Sigmoid colon (tissue), 6 donors: ENCODE measurements at regions not wholly inside any gene's neighbourhood (a gene's known extent, or its start where the extent isn't known, plus 50 kb on each side); places are given as distances from the start of the nearest gene placed in this dataset.
A peak's percentile ranks its signal among the peaks of the same experiment; 100 is the strongest.

ENCODE experiments used
- DNase-seq: peaks from one replicate; pipeline ENCODE4 v3.0.0-alpha.2; 2019
- H3K27ac ChIP-seq, 4 donors: fragments of 200-600 bp; sonication (generic); one replicate each; pipeline ENCODE4 v1.5.1; 2016 to 2019; ENCODE audit warnings: mild to moderate bottlenecking in 1 of 4
- H3K27me3 ChIP-seq, 3 donors: fragments of 200-600 bp; sonication (generic); one replicate each; pipeline ENCODE4 v1.5.1; 2019; ENCODE audit warnings: mild to moderate bottlenecking in 1 of 3
- H3K36me3 ChIP-seq, 4 donors: fragments of 200-600 bp; sonication (generic); one replicate each; pipeline ENCODE4 v1.5.1; 2016 to 2019
- H3K4me1 ChIP-seq, 4 donors: fragments of 200-600 bp; sonication (generic); one replicate each; pipeline ENCODE4 v1.5.1; 2017 to 2019
- H3K4me3 ChIP-seq, 4 donors: fragments of 200-600 bp; sonication (generic); one replicate each; pipeline ENCODE4 v1.5.1; 2017 to 2019; ENCODE audit warnings: mild to moderate bottlenecking in 2 of 4, moderate library complexity in 1 of 4
- H3K9me3 ChIP-seq, 4 donors: fragments of 200-600 bp in 3 of 4; sonication (generic) in 3 of 4; one replicate each; pipeline versions ENCODE4 v1.5.1 to v1.6.1; 2013 to 2019
- CTCF ChIP-seq, 4 experiments: fragments of 450-650 bp in 3 of 4; fragments of 200-600 bp in 1 of 4; IDR thresholded peaks; one replicate each; pipeline ENCODE4 v1.5.1; 2016 to 2019; ENCODE audit warnings: antibody characterized with exemption in 4 of 4, mild to moderate bottlenecking in 3 of 4, moderate library complexity in 2 of 4
- EP300 ChIP-seq, 4 donors: sonication (generic); formaldehyde crosslinking; IDR thresholded peaks; one replicate each; pipeline ENCODE4 v1.6.1; 2017; ENCODE audit warnings: antibody characterized with exemption in 4 of 4
- POLR2A ChIP-seq, 2 donors: fragments of 450-650 bp; IDR thresholded peaks; one replicate each; pipeline ENCODE4 v1.6.1; 2016; ENCODE audit warnings: antibody characterized with exemption in 2 of 2, mild to moderate bottlenecking in 2 of 2, moderate library complexity in 2 of 2
- POLR2AphosphoS5 ChIP-seq, 4 donors: sonication (generic); formaldehyde crosslinking; IDR thresholded peaks; one replicate each; pipeline ENCODE4 v1.6.1; 2017; ENCODE audit warnings: antibody characterized with exemption in 4 of 4
- WGBS, 2 donors: extraction: QIAGEN DNeasy Blood & Tissue Kit; methylation state at CpG; one replicate each; pipeline ENCODE4 v1.1.7; 2013; 5-methylcytosine and 5-hydroxymethylcytosine counted together
- intact Hi-C: fragments of 100-400 bp; cut with DNase I; formaldehyde crosslinking; loops from one replicate; pipeline ENCODE4 v1.15.1; 2023
- donor health status: healthy with polysubstance abuse.
- donor health status: healthy.

GRCh38 chr18:46264255-46264654, 160.1 kb downstream of the HAUS1 start:
- H3K27ac ChIP-seq = peak overlapping the region in 1 of 4 donors; percentile 58
- TF ChIP-seq POLR2A (IDR thresholded peaks at IDR 0.05) (no peak), CTCF (IDR thresholded peaks at IDR 0.05) (no peak), EP300 (IDR thresholded peaks at IDR 0.05) (no peak), POLR2AphosphoS5 (IDR thresholded peaks at IDR 0.05) (no peak)
- H3K4me3 ChIP-seq = no peak overlapping the region
- DNase-seq = no peak
- H3K9me3 ChIP-seq = no peaks in the 10 kb centered on the region
- intact Hi-C loops = no loop called here
- no peaks in the 10 kb centered on the region for H3K27me3 ChIP-seq
- H3K4me1 ChIP-seq = peaks cover 0 to 31% (median 23%) of the 10 kb centered on the region in 4 donors
- 35 to 70% methylated on average over 1 of the region's 1 CpG for WGBS, 2 donors
- peaks cover 0 to 19% (median 6%) of the 10 kb centered on the region in 4 donors for H3K36me3 ChIP-seq

DNA sequence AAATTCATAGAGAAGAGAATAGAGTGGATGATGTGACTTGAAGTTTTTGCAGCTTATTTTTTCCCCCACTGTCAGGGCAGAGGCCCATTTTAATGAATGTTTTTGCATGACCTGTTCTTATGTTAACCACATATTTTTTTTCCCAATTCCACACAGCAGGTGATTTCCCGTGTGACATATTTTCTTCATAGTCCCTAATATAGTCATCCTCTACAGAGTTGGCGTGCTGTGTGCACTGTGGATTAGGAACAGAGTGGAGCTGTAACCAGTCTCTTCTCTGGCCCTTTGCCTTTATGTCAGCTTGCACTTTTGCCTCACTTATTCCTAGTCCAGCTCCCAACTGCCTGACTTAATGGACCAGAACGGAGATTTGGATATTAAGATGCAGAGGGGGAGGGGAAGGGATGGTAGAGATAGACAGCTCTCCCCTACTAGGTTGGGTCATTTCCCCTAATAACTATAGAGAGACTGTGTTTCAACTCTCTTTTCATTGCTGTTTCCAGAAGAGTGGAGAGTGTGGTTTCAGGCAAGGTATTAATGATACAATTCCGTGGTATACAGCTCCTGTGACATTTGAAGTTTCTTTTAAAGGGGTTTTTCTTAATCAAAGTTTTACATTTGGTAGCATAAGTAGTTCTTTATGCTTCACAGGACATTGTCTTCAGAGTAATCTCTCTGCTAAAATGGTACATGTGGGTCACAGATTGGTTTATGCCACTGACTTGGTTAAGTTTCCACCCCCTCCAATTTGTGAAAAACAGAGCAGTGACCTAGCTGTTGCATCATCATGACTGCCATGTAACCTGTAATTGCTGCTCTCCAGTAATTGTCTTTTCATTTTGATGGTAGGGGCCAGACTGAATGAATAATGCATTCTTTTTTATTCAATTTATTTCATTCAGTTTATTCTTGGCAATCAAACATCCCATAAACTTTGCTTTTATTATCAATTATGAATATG, 161.3 kb downstream of the HAUS1 start:
- DNase-seq = no peak
- Histone ChIP-seq H3K9me3 (no peaks in the 10 kb centered on the region), H3K36me3 (peaks cover 0 to 19% (median 6%) of the 10 kb centered on the region in 4 donors), H3K27ac (no peak overlapping the region), H3K4me1 (peaks cover 0 to 23% (median 15%) of the 10 kb centered on the region in 4 donors), H3K27me3 (no peaks in the 10 kb centered on the region), H3K4me3 (no peak overlapping the region)
- TF ChIP-seq POLR2A (IDR thresholded peaks at IDR 0.05) (no peak), CTCF (IDR thresholded peaks at IDR 0.05) (no peak), EP300 (IDR thresholded peaks at IDR 0.05) (no peak), POLR2AphosphoS5 (IDR thresholded peaks at IDR 0.05) (no peak)
- intact Hi-C loops = no loop called here
- WGBS, 2 donors = 89 to 95% methylated on average over 4 of the region's 4 CpGs

GRCh38 chr18:46266473-46266872, 162.3 kb downstream of the HAUS1 start:
- Histone ChIP-seq H3K4me1 (peaks cover 0 to 13% (median 7%) of the 10 kb centered on the region in 4 donors), H3K36me3 (peaks cover 0 to 19% (median 6%) of the 10 kb centered on the region in 4 donors), H3K27me3 (no peaks in the 10 kb centered on the region), H3K9me3 (no peaks in the 10 kb centered on the region), H3K27ac (no peak overlapping the region), H3K4me3 (no peak overlapping the region)
- TF ChIP-seq POLR2AphosphoS5 (IDR thresholded peaks at IDR 0.05) (no peak), EP300 (IDR thresholded peaks at IDR 0.05) (no peak), POLR2A (IDR thresholded peaks at IDR 0.05) (no peak), CTCF (IDR thresholded peaks at IDR 0.05) (no peak)
- no peak for DNase-seq
- 85 to 89% methylated on average over 3 of the region's 3 CpGs for WGBS, 2 donors
- intact Hi-C loops = no loop called here

- no peak overlapping the region for H3K27ac ChIP-seq
- H3K4me1 ChIP-seq = peaks cover 0 to 7% (median 3%) of the 10 kb centered on the region in 4 donors
- H3K4me3 ChIP-seq = no peak overlapping the region
- 14 to 55% methylated on average over 2 of the region's 2 CpGs for WGBS, 2 donors
- H3K27me3 ChIP-seq = no peaks in the 10 kb centered on the region
- no peaks in the 10 kb centered on the region for H3K9me3 ChIP-seq
- intact Hi-C loops = no loop called here
- H3K36me3 ChIP-seq = peaks cover 0 to 10% (median 5%) of the 10 kb centered on the region in 4 donors
- TF ChIP-seq POLR2AphosphoS5 (IDR thresholded peaks at IDR 0.05) (no peak), CTCF (IDR thresholded peaks at IDR 0.05) (no peak), POLR2A (IDR thresholded peaks at IDR 0.05) (no peak), EP300 (IDR thresholded peaks at IDR 0.05) (no peak)
- DNase-seq = no peak
These were observed 164.5 kb downstream of the HAUS1 start for GRCh38 chr18:46268671-46269070.
